ENCODE measurements at regions not wholly inside any gene's neighbourhood (a gene's known extent, or its start where the extent isn't known, plus 50 kb on each side); places are given as distances from the start of the nearest gene placed in this dataset.

- H3K4me3 ChIP-seq = no peak overlapping the region
- no peak overlapping the region for H3K27ac ChIP-seq
- 50 to 52% methylated on average over 1 of the region's 1 CpG for WGBS, 2 donors
- H3K4me1 ChIP-seq = no peaks in the 10 kb centered on the region
- no peaks in the 10 kb centered on the region for H3K9me3 ChIP-seq
- DNase-seq = no peak
- no peaks in the 10 kb centered on the region for H3K36me3 ChIP-seq
- TF ChIP-seq CTCF (IDR thresholded peaks at IDR 0.05) (no peak), POLR2A (IDR thresholded peaks at IDR 0.05) (no peak), POLR2AphosphoS5 (IDR thresholded peaks at IDR 0.05) (no peak), EP300 (IDR thresholded peaks at IDR 0.05) (no peak)
- H3K27me3 ChIP-seq = no peaks in the 10 kb centered on the region
- ATAC-seq (ENCODE audit: low FRiP score in 2 of 2) = peak in 1 of 2 donors; percentile 45
Measured at GRCh38 chr12:77402716-77403115, 337.3 kb upstream of the E2F7 start.

GRCh38 chr12:77401770-77402081, 336.4 kb upstream of the E2F7 start:
- Histone ChIP-seq H3K36me3 (no peaks in the 10 kb centered on the region), H3K9me3 (no peaks in the 10 kb centered on the region), H3K4me1 (no peaks in the 10 kb centered on the region), H3K27ac (no peak overlapping the region), H3K27me3 (no peaks in the 10 kb centered on the region), H3K4me3 (no peak overlapping the region)
- DNase-seq (no peak), ATAC-seq (ENCODE audit: low FRiP score in 2 of 2) (no peak)
- TF ChIP-seq EP300 (IDR thresholded peaks at IDR 0.05) (no peak), CTCF (IDR thresholded peaks at IDR 0.05) (no peak), POLR2A (IDR thresholded peaks at IDR 0.05) (no peak), POLR2AphosphoS5 (IDR thresholded peaks at IDR 0.05) (no peak)

- no peak for DNase-seq
- Histone ChIP-seq H3K9me3 (no peaks in the 10 kb centered on the region), H3K36me3 (no peaks in the 10 kb centered on the region), H3K27ac (no peak overlapping the region), H3K4me1 (no peaks in the 10 kb centered on the region), H3K4me3 (no peak overlapping the region), H3K27me3 (no peaks in the 10 kb centered on the region)
- 94 to 96% methylated on average over 3 of the region's 3 CpGs for WGBS, 2 donors
- TF ChIP-seq POLR2AphosphoS5 (IDR thresholded peaks at IDR 0.05) (no peak), EP300 (IDR thresholded peaks at IDR 0.05) (no peak), POLR2A (IDR thresholded peaks at IDR 0.05) (no peak), CTCF (IDR thresholded peaks at IDR 0.05) (no peak)
- no peak for ATAC-seq (ENCODE audit: low FRiP score in 2 of 2)
Measured at GRCh38 chr12:77401064-77401769, 335.8 kb upstream of the E2F7 start.

- Histone ChIP-seq H3K36me3 (no peaks in the 10 kb centered on the region), H3K4me3 (no peak overlapping the region), H3K9me3 (no peaks in the 10 kb centered on the region), H3K4me1 (peaks cover 0 to 3% (median 0%) of the 10 kb centered on the region in 4 donors), H3K27me3 (no peaks in the 10 kb centered on the region), H3K27ac (no peak overlapping the region)
- TF ChIP-seq POLR2A (IDR thresholded peaks at IDR 0.05) (no peak), POLR2AphosphoS5 (IDR thresholded peaks at IDR 0.05) (no peak)
- DNase-seq (no peak), ATAC-seq (ENCODE audit: low FRiP score in 2 of 2) (no peak)
- WGBS, 2 donors = 87 to 91% methylated on average over 10 of the region's 10 CpGs
Measured at GRCh38 chr12:77392467-77393088, 327.2 kb upstream of the E2F7 start.

GRCh38 chr12:77388445-77389265, 323.3 kb upstream of the E2F7 start:
- H3K4me1 ChIP-seq = peaks cover 0 to 3% (median 0%) of the 10 kb centered on the region in 4 donors

More at GRCh38 chr12:77388445-77389265, 323.3 kb upstream of the E2F7 start:
- no peaks in the 10 kb centered on the region for H3K27me3 ChIP-seq
- H3K4me3 ChIP-seq = no peak overlapping the region
- ATAC-seq (ENCODE audit: low FRiP score in 2 of 2) = no peak
- no peaks in the 10 kb centered on the region for H3K36me3 ChIP-seq
- no peak for DNase-seq
- no peak for TF ChIP-seq POLR2A (IDR thresholded peaks at IDR 0.05)
- TF ChIP-seq CTCF (IDR thresholded peaks at IDR 0.05) = no peak
- TF ChIP-seq POLR2AphosphoS5 (IDR thresholded peaks at IDR 0.05) = no peak
- TF ChIP-seq EP300 (IDR thresholded peaks at IDR 0.05) = no peak
- WGBS, 2 donors = 64 to 71% methylated on average over 2 of the region's 2 CpGs
- no peak overlapping the region for H3K27ac ChIP-seq
- H3K9me3 ChIP-seq = no peaks in the 10 kb centered on the region
